Liver (tissue), 3 donors: ENCODE measurements at regions not wholly inside any gene's neighbourhood (a gene's known extent, or its start where the extent isn't known, plus 50 kb on each side); places are given as distances from the start of the nearest gene placed in this dataset.

Source experiments
- CTCF ChIP-seq: fragments of 150-350 bp; IDR thresholded peaks from 2 replicates; pipeline ENCODE4 v1.5.1; 2017; ENCODE audit warnings: improper control_type of control experiment, low read depth, low read length; ENCODE audit not compliant: missing input control
- GABPA ChIP-seq, 2 donors: IDR thresholded peaks in 1 of 2; conservative IDR thresholded peaks in 1 of 2; 2 replicates each; pipeline ENCODE4 v1.6.1; 2016; ENCODE audit warnings: antibody characterized with exemption in 2 of 2, mild to moderate bottlenecking in 1 of 2, moderate library complexity in 1 of 2
- JUND ChIP-seq, 2 donors: IDR thresholded peaks; 2 replicates each; pipeline ENCODE4 v1.6.1; 2016; ENCODE audit warnings: antibody characterized with exemption in 2 of 2
- MAX ChIP-seq: IDR thresholded peaks from 2 replicates; pipeline ENCODE4 v1.6.1; 2016; ENCODE audit warnings: antibody characterized with exemption
- RAD21 ChIP-seq, 2 donors: IDR thresholded peaks; 2 replicates each; pipeline ENCODE4 v1.6.1; 2016; ENCODE audit warnings: antibody characterized with exemption in 2 of 2, mild to moderate bottlenecking in 2 of 2
- REST ChIP-seq: IDR thresholded peaks from 2 replicates; pipeline ENCODE4 v1.6.1; 2016; ENCODE audit warnings: antibody characterized with exemption, mild to moderate bottlenecking
- TAF1 ChIP-seq: conservative IDR thresholded peaks from 2 replicates; pipeline ENCODE4 v1.6.1; 2016; ENCODE audit warnings: antibody characterized with exemption, mild to moderate bottlenecking
- donor health status: healthy.
- donor health status: healthy.

- TF ChIP-seq CTCF: no peak
- no peak for TF ChIP-seq JUND (IDR thresholded peaks at IDR 0.05)
- no peak for TF ChIP-seq MAX
- TF ChIP-seq RAD21 (IDR thresholded peaks at IDR 0.05): no peak
- no peak for TF ChIP-seq REST
- TF ChIP-seq TAF1: no peak
- TF ChIP-seq GABPA (IDR thresholded peaks at IDR 0.05 in 1 of 2, conservative IDR thresholded peaks at IDR 0.05 in 1 of 2): no peak
These were observed 618.6 kb downstream of the CENPC start for GRCh38 chr4:66926687-66927086.
